Inferior parietal cortex (tissue), 1 donor: ENCODE measurements at regions not wholly inside any gene's neighbourhood (a gene's known extent, or its start where the extent isn't known, plus 50 kb on each side); places are given as distances from the start of the nearest gene placed in this dataset.
"Not testable (repeated sequence)": the region's sequence is repeated elsewhere in the genome, so short reads cannot be mapped to it uniquely, and the experiment has no call there.

Source experiments
- DNase-seq: peaks from one replicate; pipeline ENCODE4 v3.0.0-alpha.2; 2016; ENCODE audit errors: extremely low spot score

GRCh38 chr2:75389271-75389670 is 171.5 kb downstream of the EVA1A start:
- no peak for DNase-seq

- DNase-seq, result no peak
Observed at GRCh38 chr2:75381032-75381431, 179.7 kb downstream of the EVA1A start.

- DNase-seq, result no peak
Observed at GRCh38 chr2:75379476-75380210, 180.3 kb upstream of the TACR1 start.

GRCh38 chr2:75375646-75376582 is 176.6 kb upstream of the TACR1 start:
- peak; percentile 34 for DNase-seq

DNA sequence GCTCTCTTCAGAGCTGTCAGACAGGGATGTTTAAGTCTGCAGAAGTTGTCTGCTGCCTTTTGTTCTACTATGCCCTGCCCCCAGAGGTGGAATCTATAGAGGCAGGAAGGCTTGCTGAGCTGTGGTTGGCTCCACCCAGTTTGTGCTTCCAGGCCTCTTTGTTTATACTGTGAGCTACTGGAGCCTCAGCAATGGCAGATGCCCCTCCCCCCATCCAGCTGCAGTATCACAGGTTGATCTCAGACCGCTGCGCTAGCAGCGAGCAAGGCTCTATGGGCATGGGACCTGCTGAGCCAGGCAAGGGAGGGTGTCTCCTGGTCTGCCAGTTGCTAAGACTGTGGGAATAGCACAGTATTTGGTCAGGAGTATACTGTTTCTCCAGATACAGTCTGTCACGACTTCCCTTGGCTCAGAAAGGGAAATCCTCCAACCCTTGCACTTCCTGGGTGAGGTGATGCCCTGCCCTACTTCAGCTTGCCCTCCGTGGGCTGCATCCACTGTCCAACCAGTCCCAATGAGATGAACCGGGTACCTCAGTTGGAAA is 175.2 kb upstream of the TACR1 start:
- DNase-seq, result not testable (repeated sequence)

GRCh38 chr2:75367401-75367800 is 168.1 kb upstream of the TACR1 start:
- no peak for DNase-seq

GRCh38 chr2:75361486-75361885 is 162.2 kb upstream of the TACR1 start:
- DNase-seq, result no peak

- no peak for DNase-seq
Observed at GRCh38 chr2:75360945-75361344, 161.6 kb upstream of the TACR1 start.

- DNase-seq, result no peak
Observed at GRCh38 chr2:75356865-75357264, 157.5 kb upstream of the TACR1 start.

DNA sequence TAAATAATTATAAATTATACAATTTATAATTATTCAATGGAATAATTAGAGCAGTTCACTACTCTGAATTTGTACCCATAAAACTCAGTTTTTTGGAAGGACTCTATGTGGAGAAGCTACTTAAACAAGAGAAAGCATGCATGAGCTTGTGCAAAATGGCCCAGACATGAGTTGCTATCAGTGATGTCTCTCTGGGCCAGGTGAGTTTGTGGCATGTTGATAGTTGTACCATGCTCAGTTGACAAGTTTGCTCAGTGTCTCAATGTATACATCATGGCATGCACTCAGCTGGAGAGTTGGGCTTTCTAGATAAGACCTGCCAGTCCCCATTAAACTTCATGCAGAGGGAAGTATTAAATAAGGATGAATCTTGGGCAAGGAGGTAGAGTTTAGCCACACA is 153.8 kb upstream of the TACR1 start:
- DNase-seq, result no peak

DNA sequence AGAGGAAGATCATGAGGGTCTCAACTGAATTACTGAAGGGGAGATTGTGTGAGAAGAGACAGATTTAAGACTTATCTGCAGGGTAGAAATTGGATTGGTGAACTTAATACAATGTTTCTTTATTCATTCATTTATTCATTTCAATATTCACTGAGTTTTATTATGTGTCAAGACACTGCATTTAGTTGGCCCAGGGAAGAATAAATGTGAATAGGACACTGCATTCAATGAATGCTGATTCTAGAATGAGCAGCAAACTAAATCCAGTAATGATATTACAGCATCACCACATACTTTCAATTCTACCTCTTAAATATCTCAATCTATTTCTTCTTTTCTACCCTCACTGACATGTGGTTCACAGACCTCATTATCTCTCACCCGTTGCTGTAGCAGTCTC is 149.0 kb upstream of the TACR1 start:
- no peak for DNase-seq

- no peak for DNase-seq
Observed at GRCh38 chr2:75344146-75344545, 144.8 kb upstream of the TACR1 start.

- no peak for DNase-seq
Observed at GRCh38 chr2:75342504-75343175, 143.3 kb upstream of the TACR1 start.

GRCh38 chr2:75340560-75340959 is 141.2 kb upstream of the TACR1 start:
- no peak for DNase-seq

DNA sequence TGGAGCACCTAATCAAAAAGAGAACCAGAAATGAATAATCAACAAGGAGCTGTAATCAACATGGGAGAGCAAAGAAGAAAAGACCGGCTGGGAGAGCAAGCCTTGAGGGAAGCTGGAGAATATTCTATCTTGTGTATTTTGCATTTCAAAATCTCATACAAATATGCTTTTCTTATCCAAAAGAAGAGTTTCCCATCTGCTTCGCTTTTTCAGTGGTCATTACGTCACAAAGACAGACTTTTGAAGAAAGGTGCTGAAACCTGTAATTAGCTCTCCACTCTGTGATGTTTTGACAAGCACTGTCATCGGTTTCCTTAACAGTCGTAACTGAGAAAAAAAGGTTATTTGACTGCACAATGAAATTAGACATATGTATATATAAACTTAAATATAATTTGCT is 139.1 kb upstream of the TACR1 start:
- no peak for DNase-seq

DNA sequence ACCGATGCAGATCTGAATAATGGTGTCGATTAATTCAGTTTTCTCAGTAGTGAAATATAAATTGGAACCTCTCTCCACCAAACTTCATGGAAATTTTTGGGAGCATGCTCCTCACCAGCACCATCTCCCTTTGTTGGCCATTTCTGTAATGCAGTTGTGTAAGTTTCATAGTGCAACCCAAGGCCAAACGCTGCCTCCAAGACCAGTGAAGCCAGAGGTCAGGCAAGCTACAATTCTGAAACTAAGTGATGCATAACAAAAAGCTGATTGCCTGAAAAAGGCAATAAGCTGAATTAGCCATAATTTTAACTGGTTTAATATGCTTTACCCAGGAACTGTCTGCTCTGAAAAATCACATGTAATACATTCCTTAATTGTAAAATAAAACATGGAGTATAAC is 138.3 kb upstream of the TACR1 start:
- no peak for DNase-seq

DNA sequence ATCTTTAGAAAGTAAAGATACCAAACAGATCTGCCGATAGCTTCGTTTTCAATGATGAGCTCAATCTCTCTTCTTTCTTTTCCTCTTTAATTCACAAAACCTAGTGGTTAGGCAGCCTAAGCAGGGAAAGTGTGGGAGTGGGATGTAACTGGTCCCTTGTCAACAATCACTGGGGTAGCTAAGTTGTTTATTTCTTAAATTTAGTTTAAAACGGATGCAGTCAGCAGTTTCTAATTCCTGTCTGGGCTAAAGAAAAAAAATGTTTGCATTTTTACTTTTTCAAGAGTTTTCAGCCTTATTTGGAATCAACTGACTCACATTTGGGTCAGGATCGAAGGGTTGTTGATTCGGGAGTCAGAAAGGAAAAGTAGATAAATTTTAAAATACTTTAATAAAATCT is 137.7 kb upstream of the TACR1 start:
- DNase-seq, result no peak

- no peak for DNase-seq
Observed at GRCh38 chr2:75336451-75336850, 137.1 kb upstream of the TACR1 start.

- no peak for DNase-seq
Observed at GRCh38 chr2:75334076-75334475, 134.8 kb upstream of the TACR1 start.

- DNase-seq, result no peak
Observed at GRCh38 chr2:75333646-75334045, 134.3 kb upstream of the TACR1 start.

DNA sequence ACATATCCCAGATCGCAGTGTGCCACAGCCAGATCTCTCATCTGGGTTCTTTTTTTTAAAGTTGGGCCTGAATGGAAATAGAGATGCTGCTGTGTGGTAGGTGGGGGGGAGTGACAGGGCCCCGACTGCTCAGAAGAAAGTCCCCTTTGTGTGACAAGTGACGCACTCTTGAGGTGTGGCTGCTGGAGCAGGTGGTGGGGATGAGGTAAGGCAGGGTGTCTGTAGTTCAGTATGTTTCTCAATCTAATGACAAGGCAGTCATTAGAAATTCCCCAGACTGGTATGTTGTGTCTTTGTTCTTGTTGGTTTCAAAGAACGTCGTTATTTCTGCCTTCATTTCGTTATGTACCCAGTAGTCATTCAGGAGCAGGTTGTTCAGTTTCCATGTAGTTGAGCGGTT is 128.8 kb upstream of the TACR1 start:
- no peak for DNase-seq

GRCh38 chr2:75327334-75327733 is 128.0 kb upstream of the TACR1 start:
- DNase-seq, result no peak
